Large intestine (tissue), 3 donors: ENCODE measurements at regions not wholly inside any gene's neighbourhood (a gene's known extent, or its start where the extent isn't known, plus 50 kb on each side); places are given as distances from the start of the nearest gene placed in this dataset.

ENCODE experiments used
- DNase-seq, 2 donors: peaks; one replicate each; pipeline versions ENCODE4 v3.0.0 to v3.0.0-alpha.2; 2013
- H3K27ac ChIP-seq: one replicate; pipeline ENCODE4 v1.5.1; 2013; ENCODE audit warnings: low read length
- H3K27me3 ChIP-seq: 2 replicates; pipeline ENCODE4 v1.6.1; 2013; ENCODE audit warnings: low read length; ENCODE audit not compliant: control insufficient read depth, insufficient read depth
- H3K36me3 ChIP-seq: 2 replicates; pipeline ENCODE4 v1.6.1; 2013; ENCODE audit warnings: low read length; ENCODE audit not compliant: control insufficient read depth, insufficient read depth
- H3K4me1 ChIP-seq: one replicate; pipeline ENCODE4 v1.6.1; 2013; ENCODE audit warnings: low read length; ENCODE audit not compliant: control insufficient read depth, insufficient read depth
- H3K4me3 ChIP-seq: one replicate; pipeline ENCODE4 v1.5.1; 2013; ENCODE audit warnings: low read length
- H3K9me3 ChIP-seq: one replicate; pipeline ENCODE4 v1.6.1; 2013; ENCODE audit warnings: mild to moderate bottlenecking, low read depth, low read length, moderate library complexity; ENCODE audit not compliant: control insufficient read depth
- WGBS: methylation state at CpG from one replicate; pipeline ENCODE4 v1.1.5; 2013; ENCODE audit warnings: low lambda C conversion rate; ENCODE audit not compliant: insufficient coverage; 5-methylcytosine and 5-hydroxymethylcytosine counted together

DNA sequence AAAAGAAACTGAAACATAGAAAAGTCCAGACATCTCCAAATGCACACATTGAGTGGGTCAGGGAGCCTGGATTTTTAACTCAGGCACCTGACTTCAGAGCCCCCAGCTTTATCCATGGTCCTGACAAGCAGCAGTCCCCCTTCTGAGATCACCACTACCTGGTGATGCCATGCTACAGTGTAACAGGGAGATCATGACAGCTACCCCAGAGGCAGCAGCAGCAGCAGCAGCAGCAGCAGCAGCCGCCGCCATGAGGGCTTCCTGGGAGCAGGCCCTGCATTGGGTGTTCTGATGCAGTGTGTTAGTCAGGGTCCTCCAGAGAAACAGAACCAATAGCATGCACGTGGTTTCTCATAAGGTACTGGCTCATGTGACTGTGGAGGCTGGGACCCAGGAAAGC lies 198.6 kb upstream of the SALL1 start:
- no peak overlapping the region for H3K4me3 ChIP-seq
- DNase-seq, result no peak
- H3K4me1 ChIP-seq, result no peaks in the 10 kb centered on the region
- no peak overlapping the region for H3K27ac ChIP-seq
- no peaks in the 10 kb centered on the region for H3K9me3 ChIP-seq
- H3K36me3 ChIP-seq, result no peaks in the 10 kb centered on the region
- no CpG with 5 or more reads among the region's 3 CpGs for WGBS
- H3K27me3 ChIP-seq, result no peaks in the 10 kb centered on the region

DNA sequence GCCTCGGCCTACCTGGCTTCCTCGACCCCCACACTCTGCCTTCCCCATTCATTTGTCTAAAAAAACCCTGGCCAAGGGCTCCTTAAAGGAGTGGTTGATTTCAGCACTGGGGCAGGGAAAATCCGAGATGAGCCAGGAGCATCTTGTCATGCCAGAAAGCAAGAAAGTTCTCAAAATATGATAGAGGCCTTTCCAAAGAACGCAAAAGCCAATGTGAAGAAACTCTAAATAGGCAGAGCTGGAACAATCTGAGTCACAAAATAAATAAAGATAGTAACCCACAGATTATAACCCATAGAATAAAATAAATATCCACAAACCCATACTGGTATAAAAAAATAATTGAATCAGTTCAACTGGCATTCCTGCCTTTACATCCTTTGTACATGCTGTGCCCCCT lies 192.3 kb upstream of the SALL1 start:
- H3K27ac ChIP-seq, result no peak overlapping the region
- 80% methylated on average over 1 of the region's 4 CpGs for WGBS
- no peaks in the 10 kb centered on the region for H3K9me3 ChIP-seq
- DNase-seq, result no peak
- no peaks in the 10 kb centered on the region for H3K27me3 ChIP-seq
- H3K36me3 ChIP-seq, result no peaks in the 10 kb centered on the region
- H3K4me3 ChIP-seq, result no peak overlapping the region
- no peaks in the 10 kb centered on the region for H3K4me1 ChIP-seq

DNA sequence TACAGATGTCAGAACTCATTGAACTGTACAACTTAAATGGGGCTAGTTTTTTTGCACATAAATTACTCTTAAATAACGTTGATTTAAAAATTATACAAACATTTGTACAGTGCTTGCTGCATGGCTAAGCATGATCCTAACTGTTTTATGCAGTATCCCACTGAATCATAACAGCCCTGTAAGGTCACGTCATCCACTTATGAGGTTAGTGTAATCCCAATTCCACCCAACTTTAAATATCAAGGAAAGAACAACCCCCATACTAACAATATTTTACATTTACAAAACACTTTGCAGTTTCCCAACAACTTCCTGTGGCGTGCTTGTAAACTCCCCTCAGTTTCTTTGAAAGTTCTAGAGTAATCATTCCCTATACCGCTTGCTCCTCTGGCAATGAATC lies 190.1 kb upstream of the SALL1 start:
- no peak for DNase-seq
- Histone ChIP-seq H3K36me3 (no peaks in the 10 kb centered on the region), H3K27ac (no peak overlapping the region), H3K4me1 (no peaks in the 10 kb centered on the region), H3K27me3 (no peaks in the 10 kb centered on the region), H3K4me3 (no peak overlapping the region), H3K9me3 (no peaks in the 10 kb centered on the region)
- WGBS, result 100% methylated on average over 1 of the region's 4 CpGs

DNA sequence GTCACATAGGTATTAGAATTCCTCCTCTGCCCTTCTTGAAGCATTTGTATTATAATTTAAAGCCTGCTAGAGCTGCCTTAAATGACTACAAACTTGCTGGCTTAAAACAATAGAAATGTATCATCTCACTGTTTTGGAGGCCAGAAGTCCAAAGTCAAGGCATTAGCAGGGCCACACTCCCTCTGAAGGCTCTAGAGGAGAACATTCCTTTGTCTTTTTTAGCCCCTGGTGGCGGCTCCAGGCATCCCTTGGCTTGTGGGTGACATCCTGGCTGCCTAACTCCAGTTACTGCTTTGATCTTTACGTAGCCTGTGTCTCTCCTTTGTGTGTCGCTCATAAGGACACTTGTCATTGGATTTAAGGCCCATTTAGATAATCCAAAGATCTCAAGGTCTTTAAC lies 186.6 kb upstream of the SALL1 start:
- Histone ChIP-seq H3K27ac (no peak overlapping the region), H3K4me1 (no peaks in the 10 kb centered on the region), H3K9me3 (no peaks in the 10 kb centered on the region), H3K4me3 (no peak overlapping the region), H3K27me3 (no peaks in the 10 kb centered on the region), H3K36me3 (no peaks in the 10 kb centered on the region)
- DNase-seq, result no peak
- 64% methylated on average over 2 of the region's 3 CpGs for WGBS

DNA sequence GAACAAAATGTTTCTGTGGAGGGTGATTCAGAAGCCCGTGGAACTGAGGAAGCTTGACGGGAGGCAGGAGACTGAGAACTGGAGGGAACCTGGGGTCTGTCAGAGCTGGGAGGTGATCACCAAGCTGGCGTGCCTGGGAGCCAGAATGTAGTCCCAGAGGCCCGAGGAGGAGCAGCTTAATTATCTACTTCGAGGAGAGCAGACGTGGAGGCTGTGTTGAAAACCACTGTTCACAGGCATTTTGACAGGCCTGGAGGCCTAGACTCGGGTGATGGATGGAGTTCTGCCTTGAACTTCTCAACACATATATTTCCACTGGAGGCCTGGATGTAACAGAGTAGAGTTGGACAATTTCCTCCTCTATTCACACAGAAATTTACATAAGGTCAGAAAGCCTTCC lies 177.7 kb upstream of the SALL1 start:
- Histone ChIP-seq H3K36me3 (no peaks in the 10 kb centered on the region), H3K27me3 (no peaks in the 10 kb centered on the region), H3K27ac (no peak overlapping the region), H3K4me1 (no peaks in the 10 kb centered on the region), H3K9me3 (no peaks in the 10 kb centered on the region), H3K4me3 (no peak overlapping the region)
- no CpG with 5 or more reads among the region's 7 CpGs for WGBS
- no peak for DNase-seq

DNA sequence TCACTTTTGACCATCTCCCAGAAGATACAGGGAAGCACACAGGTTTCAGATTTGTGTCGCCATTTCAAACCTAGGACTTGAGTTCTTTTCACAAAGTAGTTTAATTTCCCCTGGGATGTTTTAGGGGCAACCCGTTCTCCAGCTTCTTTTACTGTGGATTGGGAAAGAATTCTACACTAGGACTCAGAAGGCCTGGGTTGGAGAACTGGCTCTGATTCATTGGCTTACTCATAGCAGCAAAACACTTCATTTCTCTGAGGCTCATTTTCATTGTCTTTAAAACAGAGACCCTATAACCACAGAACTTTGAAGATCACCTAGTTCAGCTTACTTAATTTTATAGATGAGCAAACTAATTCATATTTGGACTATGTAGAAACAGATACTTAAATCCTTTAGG lies 175.9 kb upstream of the SALL1 start:
- Histone ChIP-seq H3K4me1 (no peaks in the 10 kb centered on the region), H3K36me3 (no peaks in the 10 kb centered on the region), H3K27ac (no peak overlapping the region), H3K27me3 (no peaks in the 10 kb centered on the region), H3K9me3 (no peaks in the 10 kb centered on the region), H3K4me3 (no peak overlapping the region)
- 80% methylated on average over 1 of the region's 2 CpGs for WGBS
- no peak for DNase-seq

DNA sequence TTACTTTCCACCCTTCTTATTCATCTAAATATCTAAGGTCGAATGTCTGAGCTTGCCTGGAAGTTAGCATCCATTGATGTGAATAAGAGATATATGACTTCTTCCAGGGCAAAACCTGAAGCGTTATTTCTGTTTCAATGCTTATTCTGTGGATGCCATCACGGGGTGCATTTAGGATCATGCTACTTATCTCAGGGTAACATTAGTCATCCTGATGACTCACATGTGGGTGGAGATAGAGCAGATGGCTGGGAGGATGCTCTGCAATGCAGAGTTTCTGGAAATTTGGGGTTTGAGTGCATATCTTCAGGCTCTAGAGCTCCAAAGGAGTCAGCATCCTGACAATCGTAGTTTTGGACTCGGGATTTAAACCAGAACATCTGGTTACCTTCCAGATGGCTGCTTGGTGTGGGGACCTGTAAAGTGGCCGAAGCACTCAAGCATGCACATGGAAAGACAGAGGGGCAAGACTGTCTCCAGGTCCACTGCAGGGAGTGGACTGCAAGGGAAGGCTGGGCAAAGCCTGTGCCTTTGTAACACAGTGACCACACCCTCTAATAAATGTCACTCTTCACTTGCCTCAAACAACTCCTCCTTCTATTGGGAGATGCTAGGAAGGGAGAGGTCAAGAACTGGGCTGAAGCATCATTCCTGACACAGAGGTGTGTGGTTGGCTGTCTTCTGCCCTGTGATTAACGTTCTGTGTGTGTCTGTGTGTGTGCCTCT lies 175.2 kb upstream of the SALL1 start:
- no peak for DNase-seq

DNA sequence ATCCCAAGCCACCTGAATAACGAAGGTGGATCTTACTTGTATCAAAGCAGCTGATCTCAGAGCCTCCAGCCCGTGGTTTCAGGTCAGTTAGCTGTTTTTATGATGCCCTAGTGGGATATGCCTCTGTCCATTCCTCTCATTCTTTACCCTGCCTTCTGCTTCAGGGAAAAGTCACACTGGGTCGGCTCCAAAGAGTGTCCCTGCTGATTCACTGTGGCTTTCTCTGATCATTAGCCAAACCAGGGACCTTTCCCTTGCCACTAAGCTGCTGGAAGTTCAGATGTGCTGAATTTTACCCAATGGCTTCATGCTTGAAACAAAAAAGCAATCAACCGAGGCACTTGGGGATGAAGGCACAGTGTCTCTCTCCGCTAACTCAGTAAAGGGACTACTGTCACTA lies 170.2 kb upstream of the SALL1 start:
- H3K9me3 ChIP-seq, result no peaks in the 10 kb centered on the region
- WGBS, result no CpG with 5 or more reads among the region's 5 CpGs
- no peaks in the 10 kb centered on the region for H3K36me3 ChIP-seq
- H3K27me3 ChIP-seq, result no peaks in the 10 kb centered on the region
- no peak overlapping the region for H3K27ac ChIP-seq
- no peaks in the 10 kb centered on the region for H3K4me1 ChIP-seq
- H3K4me3 ChIP-seq, result no peak overlapping the region
- no peak for DNase-seq

More for the DNA sequence above, 175.2 kb upstream of the SALL1 start:
- H3K4me1 ChIP-seq, result no peaks in the 10 kb centered on the region
- no peaks in the 10 kb centered on the region for H3K36me3 ChIP-seq
- H3K9me3 ChIP-seq, result no peaks in the 10 kb centered on the region
- H3K4me3 ChIP-seq, result no peak overlapping the region
- H3K27ac ChIP-seq, result no peak overlapping the region
- no peaks in the 10 kb centered on the region for H3K27me3 ChIP-seq
- no CpG with 5 or more reads among the region's 7 CpGs for WGBS

DNA sequence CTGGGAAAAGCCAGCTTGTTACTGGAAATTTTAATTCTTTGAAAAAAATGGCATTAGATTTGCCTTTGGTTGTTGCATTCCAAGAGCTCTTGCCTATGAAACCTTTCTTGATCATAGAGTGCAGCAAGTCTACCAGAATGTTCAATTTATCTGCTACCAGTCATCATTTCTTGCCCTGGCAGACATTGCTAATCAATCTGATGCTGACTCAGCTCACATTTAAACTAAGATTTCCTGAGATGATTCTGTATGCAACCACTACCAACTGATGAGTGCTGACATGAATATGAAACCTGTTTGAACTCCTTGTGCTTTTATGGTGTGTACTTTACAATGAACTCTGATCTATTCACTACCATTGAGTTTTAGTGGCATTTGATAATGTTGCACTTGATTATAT lies 166.5 kb upstream of the SALL1 start:
- H3K4me1 ChIP-seq, result no peaks in the 10 kb centered on the region
- H3K4me3 ChIP-seq, result no peak overlapping the region
- H3K9me3 ChIP-seq, result no peaks in the 10 kb centered on the region
- no peaks in the 10 kb centered on the region for H3K36me3 ChIP-seq
- no peak overlapping the region for H3K27ac ChIP-seq
- DNase-seq, result no peak
- no peaks in the 10 kb centered on the region for H3K27me3 ChIP-seq

DNA sequence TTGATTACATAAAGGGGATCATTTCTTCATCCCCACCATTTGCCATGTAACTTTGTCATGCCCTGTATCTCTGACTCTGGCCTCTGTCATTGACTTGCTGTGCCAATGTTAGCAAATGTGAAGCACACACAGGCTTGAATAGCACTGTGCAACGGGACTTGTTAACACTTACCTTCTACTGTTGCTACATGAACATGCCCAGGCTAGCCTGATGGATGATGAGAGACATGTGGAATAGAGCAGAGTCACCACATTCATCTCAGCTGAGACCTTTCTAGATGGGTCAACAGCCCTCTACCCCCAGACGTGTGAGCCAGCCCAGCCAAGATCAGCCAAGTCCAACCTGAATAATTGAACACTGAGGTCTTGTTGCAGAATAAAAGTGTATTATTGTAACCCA lies 162.1 kb upstream of the SALL1 start:
- WGBS, result no CpG with 5 or more reads among the region's 2 CpGs
- no peak overlapping the region for H3K27ac ChIP-seq

DNA sequence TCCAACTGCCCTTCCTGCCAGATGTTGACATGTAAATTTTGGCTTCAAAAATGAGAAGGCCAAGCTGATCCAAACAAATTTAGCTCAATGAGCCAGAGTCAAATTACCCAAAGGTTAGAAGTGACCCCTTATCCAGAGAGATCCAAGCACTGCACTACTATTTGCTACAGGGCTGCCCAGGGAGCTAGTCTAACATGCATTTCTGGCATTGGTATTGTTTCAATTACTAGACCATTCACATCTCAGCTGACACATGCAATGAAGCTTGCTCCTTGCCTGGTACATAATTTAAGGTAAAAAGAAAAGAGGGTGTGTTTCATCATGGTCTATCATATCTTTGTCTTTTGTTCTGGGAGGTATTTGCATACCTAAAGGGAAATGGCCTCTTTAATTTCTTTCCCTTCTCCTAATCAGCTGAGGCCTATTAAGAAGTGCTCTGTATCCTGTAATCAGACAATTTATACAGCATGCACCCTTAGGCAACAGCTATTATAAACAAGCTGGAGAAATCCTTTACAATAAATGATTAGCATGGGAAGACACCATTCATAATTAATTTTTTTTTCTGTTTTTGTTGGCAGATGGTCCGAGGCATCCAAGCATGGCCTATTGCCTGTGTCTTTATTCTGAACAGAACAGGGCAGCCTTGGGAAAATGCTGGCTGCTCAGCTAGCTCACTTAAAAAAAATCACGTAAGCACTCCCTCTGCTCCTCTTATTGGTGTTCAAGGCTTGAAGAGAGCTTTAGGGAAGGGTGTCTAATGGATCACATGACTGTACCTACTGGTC lies 161.5 kb upstream of the SALL1 start:
- 100% methylated on average over 1 of the region's 2 CpGs for WGBS
- H3K27ac ChIP-seq, result no peak overlapping the region
- DNase-seq, result no peak
- no peaks in the 10 kb centered on the region for H3K4me1 ChIP-seq
- no peaks in the 10 kb centered on the region for H3K9me3 ChIP-seq
- no peaks in the 10 kb centered on the region for H3K27me3 ChIP-seq
- H3K36me3 ChIP-seq, result no peaks in the 10 kb centered on the region
- H3K4me3 ChIP-seq, result no peak overlapping the region

More for the DNA sequence above, 162.1 kb upstream of the SALL1 start:
- no peak overlapping the region for H3K4me3 ChIP-seq
- no peaks in the 10 kb centered on the region for H3K36me3 ChIP-seq
- H3K9me3 ChIP-seq, result no peaks in the 10 kb centered on the region
- no peak for DNase-seq
- H3K4me1 ChIP-seq, result no peaks in the 10 kb centered on the region
- no peaks in the 10 kb centered on the region for H3K27me3 ChIP-seq
